Stimulated activated naive CD8-positive, alpha-beta T cell treated with anti-CD3 and anti-CD28 coated beads, Interleukin-15, Interleukin-2, amounts not matched to agents 100 U/mL and 50 U/mL, for 24 hours (primary cell): ENCODE measurements at regions not wholly inside any gene's neighbourhood (a gene's known extent, or its start where the extent isn't known, plus 50 kb on each side); places are given as distances from the start of the nearest gene placed in this dataset.
A peak's percentile ranks its signal among the peaks of the same experiment; 100 is the strongest.

Source experiments
- ATAC-seq: fragments of 150-1000 bp; cut with Tn5 transposase; one replicate; pipeline ENCODE4 v1.10.0; 2021
- DNase-seq: peaks from one replicate; pipeline ENCODE4 v3.0.0; 2021

DNA sequence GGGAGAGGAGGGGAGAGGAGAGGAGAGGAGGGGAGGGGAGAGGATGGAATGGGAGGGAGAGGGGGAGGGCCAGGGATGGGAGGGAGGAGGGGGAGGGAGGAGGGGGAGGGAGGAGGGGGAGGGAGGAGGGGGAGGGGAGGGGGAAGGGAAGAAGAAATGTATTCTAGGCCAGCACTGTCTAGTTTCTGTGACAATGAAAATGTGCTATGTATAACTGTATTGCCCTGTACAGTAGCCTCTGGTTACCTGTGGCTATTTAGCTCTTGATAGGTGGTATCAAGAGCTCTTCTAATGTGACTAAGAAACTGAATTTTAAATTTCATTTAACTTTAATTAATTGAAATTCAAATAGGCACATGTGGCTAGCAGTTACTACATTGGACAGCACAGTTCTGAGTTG lies 143.1 kb downstream of the BTC start:
- DNase-seq (no peak), ATAC-seq (no peak)

DNA sequence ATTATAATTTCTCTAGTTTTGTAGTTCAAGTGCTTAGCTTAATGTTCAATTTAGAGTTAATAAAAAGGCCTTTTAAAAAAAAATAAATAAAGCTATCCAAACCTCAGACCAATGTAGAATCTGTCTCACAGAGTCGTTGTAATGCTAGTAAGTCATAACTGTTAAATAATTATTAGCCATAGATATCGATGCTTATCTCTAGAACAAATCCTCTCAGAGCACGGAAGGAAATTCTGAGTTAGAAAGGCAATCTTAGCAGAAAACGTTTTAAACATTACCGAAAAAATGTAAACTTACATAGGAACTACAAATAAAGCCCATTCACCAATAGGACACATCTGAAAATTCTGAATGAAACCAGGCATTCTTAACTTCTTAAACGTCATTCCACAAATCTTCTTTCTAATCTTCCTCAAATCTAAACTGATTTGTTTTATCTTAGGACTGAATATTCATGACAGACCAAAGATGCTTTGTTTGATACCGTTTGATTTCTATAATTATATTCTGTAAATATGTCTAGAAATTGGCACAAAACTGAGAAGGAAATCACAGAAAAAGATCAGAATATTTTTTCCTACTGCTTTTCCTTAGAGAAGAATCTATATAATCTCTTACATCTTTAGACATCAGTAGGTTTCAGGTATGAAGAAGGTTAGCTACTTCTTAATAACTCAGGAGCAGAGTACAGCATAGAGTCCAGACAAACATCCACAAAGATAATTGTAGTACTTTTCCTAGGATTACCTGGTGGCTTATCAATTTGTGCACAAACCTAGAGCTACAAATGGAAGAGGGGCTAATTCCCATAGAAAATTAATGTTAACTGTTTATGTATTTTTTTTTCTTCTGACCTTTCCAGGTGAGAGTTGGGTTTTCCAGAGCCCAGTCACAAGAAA lies 140.7 kb downstream of the BTC start:
- ATAC-seq (no peak), DNase-seq (no peak)

DNA sequence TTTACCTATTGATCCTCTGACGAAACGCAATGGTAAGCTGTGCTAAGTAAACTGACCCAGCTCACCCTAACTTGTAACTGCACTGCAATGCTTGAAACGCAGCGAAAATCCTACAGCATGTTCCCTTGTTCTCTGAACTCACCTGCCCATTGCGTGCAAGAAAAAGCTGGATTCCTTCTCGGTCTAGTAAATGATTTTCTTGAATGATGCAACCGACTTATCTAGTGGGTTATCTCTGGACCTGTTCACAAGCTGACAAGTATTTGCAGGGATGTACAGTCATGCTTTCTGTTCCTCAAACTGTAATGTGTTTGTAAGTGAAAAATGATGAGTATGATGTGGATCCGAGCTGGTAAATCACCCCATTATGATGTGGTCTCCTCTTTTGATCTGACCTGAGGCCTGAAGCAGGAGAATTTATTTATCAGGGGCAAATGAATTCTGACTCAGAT lies 140.1 kb downstream of the BTC start:
- no peak for ATAC-seq
- DNase-seq, result no peak

DNA sequence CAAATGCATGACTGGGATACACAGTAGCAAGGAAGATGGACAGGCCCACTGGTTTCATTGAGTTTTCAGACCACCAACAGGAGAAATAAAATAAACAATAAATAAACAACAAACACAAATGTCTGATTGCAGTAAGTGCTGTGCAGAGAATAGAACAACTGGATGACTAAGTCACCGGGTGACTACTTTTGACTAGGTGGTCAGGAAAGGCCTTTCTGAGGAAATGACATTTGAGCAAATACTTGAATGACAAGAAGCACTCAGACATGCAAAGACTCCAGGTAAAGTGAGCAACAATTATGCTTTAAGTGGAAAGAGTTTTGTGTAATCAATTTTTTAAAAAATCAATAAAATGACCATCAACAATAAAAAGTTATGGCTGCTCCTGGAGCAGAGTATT lies 137.7 kb downstream of the BTC start:
- no peak for ATAC-seq
- no peak for DNase-seq

DNA sequence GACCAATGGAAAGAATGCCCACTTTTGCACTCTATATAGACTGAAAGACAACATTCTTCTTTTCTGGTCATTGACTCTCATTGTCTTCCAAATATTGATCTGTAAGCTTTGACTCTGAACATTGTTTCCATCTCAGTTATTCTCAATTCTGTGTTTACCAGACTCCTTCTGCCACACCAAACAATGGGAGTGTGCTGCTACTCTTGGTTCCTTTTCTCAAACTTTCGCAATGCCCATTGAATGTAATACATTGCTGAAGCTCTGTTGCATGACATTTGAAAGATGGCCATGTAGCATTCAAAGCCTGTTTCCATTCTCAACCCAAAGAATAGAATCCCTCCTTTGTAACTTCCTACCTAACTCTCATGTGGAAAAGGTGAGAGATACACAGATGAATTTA lies 136.2 kb downstream of the BTC start:
- ATAC-seq (no peak), DNase-seq (no peak)

DNA sequence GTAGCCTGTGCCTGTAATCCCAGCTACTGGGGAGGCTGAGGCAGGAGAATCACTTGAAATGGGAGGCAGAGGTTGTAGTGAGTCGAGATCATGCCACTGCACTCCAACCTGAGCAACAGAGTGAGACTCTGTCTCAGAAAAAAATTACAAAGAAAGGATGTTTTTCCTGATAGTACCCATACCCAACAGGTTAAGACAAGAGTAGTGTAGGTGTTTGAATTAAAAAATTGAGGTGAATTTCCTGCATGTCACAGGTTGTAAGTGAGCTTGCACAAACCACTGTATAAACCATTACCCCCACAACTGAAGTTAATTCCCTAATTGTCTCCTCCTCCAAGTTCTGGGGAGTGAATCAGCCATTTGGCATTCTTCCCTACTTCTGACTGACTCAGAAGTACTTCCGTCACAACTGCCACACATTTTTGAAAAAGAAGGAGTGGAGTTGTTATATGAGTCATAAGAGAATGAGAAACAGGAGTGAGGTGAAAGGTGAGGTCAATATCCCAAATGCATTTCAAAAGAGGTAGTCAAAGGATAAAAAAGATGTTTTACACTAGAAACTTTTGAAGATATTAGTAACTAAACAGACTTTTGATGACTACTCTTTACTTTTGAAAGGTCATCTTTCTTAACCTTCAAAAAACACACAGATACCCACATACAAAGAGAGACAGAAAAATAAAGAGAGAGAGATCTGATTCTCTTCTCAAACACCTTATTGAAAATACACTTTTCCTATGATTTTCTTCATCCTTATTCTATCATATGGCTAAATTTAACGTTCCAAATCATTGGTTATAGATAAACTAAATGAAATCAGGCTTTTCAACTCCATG lies 134.5 kb downstream of the BTC start:
- ATAC-seq, result peak; percentile 46
- DNase-seq, result no peak

DNA sequence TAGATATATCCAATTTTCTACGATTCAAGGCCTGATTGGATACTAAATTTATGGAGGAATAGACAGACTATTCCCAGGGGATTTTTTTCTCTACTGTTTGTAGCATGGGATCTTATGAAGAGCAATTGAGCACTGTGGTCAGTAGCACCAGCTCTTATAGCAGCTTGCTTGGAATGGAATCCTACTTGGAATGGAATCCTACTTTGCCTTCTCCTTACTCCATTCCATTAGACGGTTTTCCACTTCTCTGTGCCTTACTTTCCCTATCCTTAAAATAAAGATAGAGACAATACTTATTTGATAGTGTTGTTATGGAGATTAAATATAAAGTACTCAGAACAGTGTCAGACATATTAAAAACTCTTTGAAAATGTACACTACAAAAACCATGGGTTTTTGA lies 133.5 kb downstream of the BTC start:
- no peak for DNase-seq
- no peak for ATAC-seq

DNA sequence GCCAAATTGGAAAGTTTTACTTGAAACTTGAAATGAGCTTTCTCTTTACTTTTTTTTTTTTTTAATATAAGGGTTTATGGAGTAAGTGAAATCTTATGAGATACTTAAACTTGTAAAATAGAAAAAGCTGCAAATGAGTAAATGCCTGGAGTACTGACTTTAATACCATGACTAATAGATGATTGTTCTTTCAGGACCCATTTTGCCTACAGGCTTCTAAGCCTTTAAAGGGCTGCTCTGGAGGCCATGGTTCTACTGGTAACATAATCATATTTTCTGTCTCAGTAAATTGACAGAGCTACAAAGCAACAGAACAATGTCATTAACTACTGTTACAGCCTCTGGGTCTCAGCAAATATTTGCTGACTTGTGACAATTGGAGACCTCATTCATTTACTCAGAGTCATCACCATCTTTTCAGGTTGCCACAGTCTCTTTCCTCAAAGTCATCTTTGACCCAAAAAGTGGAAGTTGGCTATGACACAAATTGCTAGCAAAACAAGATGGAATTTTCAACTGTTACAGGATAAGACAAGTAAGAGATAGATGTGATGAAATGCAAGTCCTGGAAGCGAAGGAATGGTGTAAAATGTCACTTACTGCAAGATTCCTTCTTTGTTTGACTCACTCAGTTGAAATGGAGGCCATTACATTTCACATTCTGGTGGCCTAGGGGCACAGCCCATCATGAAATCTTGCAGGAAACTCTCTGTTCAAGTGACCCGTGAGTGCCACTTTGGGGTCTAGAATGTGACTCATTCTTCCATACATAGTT lies 132.7 kb downstream of the BTC start:
- DNase-seq, result no peak
- ATAC-seq, result no peak

DNA sequence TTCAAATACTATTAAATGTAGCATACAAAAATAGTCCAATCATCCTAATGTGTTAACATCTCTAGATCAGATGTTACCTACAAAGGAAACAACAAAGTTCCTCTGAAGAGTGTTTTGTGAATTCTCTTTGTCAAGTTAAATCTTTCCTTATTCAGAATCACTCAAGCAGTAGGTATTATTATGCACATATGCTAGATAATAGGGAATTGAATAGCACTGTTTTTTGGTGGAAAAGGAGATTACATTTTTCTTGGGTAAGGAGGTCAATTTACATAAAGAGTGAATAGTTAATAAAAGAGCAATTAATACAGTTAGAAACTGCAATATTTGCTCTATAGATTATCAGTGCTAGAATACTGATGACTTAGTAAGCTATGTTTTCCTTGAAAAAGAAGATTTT lies 130.7 kb downstream of the BTC start:
- ATAC-seq, result no peak
- DNase-seq, result no peak

DNA sequence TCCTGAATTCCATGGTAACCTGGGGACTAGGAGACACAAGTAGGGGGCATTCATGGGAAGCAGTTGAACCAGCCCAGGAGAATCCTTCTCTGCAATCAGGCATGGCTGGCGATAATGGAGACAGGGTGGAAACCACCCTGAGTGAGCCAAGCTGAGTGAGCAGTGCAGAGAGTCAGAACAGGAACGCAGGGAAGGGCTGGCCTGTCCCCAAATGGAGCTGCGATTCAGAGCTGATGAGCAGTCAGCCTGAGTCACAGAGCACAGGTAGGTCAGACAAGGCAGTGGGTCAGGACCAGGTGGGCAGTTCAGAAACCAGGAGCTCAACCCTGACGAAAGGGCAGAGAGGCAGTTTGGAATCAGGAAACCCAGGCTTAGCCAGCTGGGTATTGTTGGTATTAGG lies 129.0 kb downstream of the BTC start:
- ATAC-seq (no peak), DNase-seq (no peak)

DNA sequence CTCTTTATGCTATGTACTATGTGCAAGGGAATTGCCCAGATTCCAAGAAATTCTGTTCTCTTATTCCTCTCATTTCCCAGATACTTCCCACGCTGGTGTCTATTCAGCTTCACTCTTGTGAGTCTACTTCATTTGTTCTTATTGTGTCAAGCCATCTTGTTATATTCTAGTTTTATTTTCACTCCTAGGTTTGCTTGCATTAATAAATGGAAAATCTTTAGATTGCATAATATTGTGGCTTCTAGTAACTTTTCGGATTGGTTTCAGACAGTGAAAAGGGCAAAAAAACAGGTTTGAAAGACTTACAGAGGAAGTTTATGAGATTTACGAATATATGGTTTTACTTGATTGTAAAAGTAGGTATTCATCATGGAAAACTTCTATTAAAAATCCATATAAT lies 128.4 kb downstream of the BTC start:
- DNase-seq, result no peak
- no peak for ATAC-seq

DNA sequence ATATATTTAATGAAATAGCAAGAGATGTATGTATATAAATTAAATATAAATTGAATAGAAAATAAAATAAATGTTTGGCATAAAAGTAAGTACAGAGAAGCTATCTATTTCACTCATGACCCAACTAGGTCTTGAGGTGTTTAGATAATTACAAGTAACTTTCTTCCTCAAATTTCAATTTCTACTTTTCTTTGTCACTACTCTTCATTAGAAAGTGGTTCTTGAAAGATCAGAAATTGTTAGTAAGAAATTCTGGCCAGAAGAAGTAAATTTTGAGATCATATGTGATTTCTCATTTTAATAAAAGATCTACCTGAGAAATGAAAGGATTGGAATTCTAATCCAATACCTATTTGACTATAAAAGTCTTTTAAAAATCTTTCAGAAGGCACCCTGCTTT lies 126.9 kb downstream of the BTC start:
- ATAC-seq (no peak), DNase-seq (no peak)

DNA sequence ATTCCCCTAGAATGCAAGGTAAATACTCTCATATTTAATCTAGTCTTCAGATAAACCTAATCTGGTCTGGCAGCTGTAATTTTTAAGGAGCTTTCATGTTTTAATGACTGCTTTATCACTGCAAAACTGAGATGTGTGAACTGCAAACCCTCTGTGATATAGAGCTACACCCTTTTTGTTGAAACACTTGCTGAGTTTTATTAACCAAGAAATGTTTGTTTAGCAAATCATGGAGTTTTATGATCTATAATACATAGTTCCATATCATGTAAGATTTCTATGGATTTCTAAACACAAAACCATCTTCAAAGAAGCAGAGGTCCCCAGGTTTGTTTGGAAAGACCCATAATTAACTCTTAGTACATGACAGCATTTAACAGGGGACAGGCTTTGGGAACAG lies 126.4 kb downstream of the BTC start:
- DNase-seq (no peak), ATAC-seq (no peak)

DNA sequence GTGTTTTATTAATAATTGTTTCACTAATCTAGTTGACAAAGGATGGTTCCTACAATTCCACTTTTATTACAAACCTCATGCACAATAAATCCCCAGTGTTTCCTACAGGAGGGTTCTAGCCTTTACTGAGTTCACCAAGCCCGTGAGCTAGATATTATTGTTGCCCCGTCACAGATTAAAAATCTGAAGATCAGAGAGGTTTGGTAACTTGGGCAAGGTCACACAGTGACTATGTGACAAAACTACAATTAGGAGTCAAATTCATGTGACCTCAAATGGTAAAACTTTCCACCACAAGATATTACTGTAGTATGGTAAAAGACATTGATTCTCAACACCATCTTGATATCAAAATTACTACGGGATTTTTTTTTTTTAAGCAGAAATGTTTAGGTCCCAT lies 124.6 kb downstream of the BTC start:
- DNase-seq (no peak), ATAC-seq (no peak)

DNA sequence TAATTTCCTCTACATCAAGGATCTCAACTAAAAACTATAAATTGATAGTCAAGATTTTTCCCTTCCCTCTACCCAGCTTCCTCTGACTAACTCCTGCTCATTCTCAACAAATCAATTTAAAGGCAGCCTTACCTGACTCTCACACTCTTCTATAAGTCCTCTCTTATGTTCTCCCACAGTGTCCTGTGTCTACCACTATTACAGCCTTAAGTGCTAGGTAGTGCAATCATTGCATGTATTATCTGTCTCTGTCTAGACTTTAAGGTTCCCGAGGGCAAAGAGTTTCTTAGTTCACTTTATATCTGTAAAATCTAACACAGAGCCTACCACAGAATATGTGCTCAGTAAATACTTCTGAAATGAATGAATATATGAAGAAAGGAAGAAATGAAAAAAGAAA lies 123.7 kb downstream of the BTC start:
- ATAC-seq, result no peak
- DNase-seq, result no peak

DNA sequence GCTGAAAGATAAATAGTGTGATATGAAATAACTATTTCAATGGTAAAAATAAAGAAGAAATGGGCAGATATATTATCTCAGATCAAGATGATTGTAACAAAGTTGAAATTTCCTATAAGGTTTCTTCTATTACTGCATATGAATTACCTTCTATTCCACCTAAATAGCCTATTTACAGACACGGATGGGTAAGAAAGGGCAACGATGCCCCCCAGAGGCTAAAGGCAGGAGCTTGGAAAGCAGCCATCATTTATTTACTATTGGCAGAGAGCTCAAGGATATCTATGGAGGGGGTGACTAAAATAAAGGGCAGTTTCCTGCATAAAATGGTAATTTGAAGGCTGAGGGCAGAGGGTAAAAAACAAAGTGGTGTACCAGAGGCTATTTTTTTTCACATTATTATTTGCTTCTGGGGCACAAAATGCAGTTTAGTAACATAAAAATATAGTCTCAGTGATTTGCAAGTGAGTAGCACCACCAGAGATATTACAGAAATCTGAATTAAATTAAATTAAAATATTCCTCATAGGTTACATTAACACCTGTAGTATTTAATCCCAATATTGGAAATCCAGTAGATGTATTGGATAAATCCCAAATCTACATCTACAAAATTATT lies 123.1 kb downstream of the BTC start:
- DNase-seq (peak; percentile 47), ATAC-seq (no peak)

DNA sequence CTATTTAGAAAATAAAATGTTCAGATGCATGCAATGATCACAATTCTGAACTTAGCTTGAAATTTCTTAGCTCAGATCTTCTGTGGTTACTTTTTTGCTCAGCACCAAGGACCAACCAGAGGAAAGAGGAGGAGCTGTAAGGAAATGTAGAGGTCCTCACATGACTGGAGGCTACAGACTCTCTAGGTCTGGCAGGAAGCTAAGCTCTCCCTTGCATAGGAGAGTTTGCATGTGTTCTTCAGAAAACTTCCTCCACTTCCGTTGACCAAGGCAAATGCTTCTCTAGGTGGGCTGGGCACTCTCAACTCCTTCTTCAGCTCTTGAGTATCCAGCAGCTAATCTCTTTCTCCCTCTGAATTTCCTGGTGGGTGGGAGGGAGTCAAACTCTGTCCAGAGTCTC lies 119.6 kb downstream of the BTC start:
- ATAC-seq (no peak), DNase-seq (no peak)

DNA sequence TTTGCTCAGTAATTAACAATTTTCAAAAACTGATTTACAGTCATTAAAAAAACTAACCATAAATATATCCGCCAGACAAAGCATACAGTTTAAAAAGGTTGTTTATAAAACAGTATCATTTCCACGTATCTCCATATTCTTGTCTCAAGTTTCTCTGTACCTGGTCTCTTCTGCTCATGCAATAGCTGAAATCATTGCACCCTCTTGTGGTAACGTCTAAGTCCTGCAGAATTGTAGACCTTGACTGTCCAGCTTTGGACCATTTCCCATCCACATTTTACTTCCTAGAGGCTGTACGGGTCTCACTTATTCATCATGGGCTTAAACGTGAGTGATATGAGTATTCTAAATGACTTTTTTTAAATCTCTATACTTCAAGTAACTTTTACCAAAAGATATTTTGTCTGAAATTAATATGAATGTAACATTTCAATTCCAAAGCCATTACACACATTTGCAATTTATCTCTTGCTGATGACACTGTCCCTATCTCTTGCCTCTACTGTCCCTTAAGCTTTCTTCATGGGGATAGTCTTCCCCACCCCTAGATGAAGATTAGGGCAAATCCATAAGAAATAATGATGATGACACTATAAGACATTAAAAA lies 118.5 kb downstream of the BTC start:
- no peak for ATAC-seq
- no peak for DNase-seq

DNA sequence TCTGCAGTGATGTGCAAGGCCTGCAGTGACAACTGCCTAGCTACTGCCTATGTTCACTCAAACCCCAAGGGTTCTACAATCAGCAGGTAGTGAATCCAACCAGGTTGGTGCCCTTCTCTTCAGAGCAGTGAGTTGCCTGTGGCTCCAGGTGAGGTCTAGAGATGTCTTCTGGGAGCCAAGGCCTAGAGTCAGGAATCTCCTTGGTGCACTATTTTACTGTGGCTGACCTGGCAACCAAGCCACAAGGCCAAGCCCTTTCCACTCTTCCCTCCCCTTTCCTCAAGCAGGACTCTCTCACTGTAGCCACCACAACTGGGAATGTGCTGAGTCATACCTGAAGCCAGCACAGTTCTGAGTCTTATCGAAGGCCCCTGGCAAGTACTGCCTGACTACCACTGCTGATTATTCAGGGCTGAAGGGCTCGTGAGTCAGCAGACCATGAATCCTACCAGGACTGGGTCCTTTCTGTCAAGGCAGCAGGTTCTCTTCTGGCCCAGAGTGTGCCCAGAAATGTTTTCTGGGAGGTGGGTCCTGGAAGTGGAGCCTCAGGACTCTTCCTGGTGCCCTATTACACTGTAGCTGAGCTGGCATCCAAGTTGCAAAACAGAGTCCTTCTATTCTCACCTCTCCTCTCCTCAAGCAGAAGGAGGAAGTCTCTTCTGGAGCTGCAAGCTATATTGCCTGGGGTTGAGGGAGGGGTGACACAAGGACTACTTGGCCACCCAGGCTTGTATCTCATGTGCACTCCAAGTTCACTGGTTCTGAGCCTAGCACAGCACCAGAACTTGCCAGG lies 111.6 kb downstream of the BTC start:
- DNase-seq, result no peak
- no peak for ATAC-seq

DNA sequence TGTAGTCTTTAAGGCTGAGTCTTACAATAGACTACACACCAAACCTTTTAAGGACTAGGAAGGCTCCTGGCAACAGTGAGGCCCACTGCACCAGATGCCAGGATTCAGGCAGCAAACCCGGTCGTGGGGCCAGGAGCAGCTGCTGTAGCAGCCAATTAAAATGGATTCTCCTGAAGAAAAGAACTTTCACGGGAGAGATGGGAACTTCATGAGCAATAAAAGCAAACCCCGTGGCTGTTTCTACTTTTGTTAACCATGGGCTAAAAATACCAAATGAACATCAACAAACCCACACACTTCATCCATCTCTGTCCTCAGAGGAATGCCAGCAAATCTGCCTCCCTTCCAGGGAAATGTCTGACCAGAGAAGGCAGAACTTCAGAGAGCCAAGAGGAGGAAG lies 101.4 kb downstream of the BTC start:
- no peak for DNase-seq
- ATAC-seq, result no peak
